SK-N-SH treated with all-trans-retinoic acid at 6 μM for 48 hours (cell line): ENCODE measurements at regions not wholly inside any gene's neighbourhood (a gene's known extent, or its start where the extent isn't known, plus 50 kb on each side); places are given as distances from the start of the nearest gene placed in this dataset.
"Not testable (repeated sequence)": the region's sequence is repeated elsewhere in the genome, so short reads cannot be mapped to it uniquely, and the experiment has no call there.

Experiments used
- ATAC-seq: fragments of 200-7000 bp; cut with Tn5 transposase; 3 replicates; pipeline ENCODE4 v1.9.1; 2020; ENCODE audit warnings: mild to moderate bottlenecking, moderate library complexity
- ARNTL ChIP-seq: fragments of 450-650 bp; formaldehyde crosslinking; IDR thresholded peaks from 2 replicates; pipeline ENCODE4 v1.5.0; 2020; ENCODE audit warnings: low read depth, mild to moderate bottlenecking, moderate library complexity, borderline replicate concordance
- BACH2 ChIP-seq: fragments of 250-450 bp; sonication (Bioruptor Pico); IDR thresholded peaks from 2 replicates; pipeline ENCODE4 v1.9.0; 2021; ENCODE audit warnings: mild to moderate bottlenecking, borderline replicate concordance
- CREB5 ChIP-seq: fragments of 250-450 bp; sonication (Bioruptor Pico); IDR thresholded peaks from 2 replicates; pipeline ENCODE4 v1.5.1; 2020; ENCODE audit warnings: low read depth, mild to moderate bottlenecking, moderate library complexity
- CSDC2 ChIP-seq: fragments of 250-450 bp; sonication (Bioruptor Pico); IDR thresholded peaks from 2 replicates; pipeline ENCODE4 v1.5.0; 2020; ENCODE audit warnings: mild to moderate bottlenecking, moderate library complexity
- CSRNP3 ChIP-seq: fragments of 250-450 bp; sonication (Bioruptor Pico); IDR thresholded peaks from 2 replicates; pipeline ENCODE4 v1.5.1; 2021; ENCODE audit warnings: mild to moderate bottlenecking, moderate library complexity
- ESRRG ChIP-seq: fragments of 250-450 bp; sonication (Bioruptor Pico); IDR thresholded peaks from 2 replicates; pipeline ENCODE4 v1.6.1; 2021; ENCODE audit warnings: mild to moderate bottlenecking
- GLIS3 ChIP-seq: fragments of 250-450 bp; sonication (Bioruptor Pico); IDR thresholded peaks from 2 replicates; pipeline ENCODE4 v1.5.0; 2020; ENCODE audit warnings: mild to moderate bottlenecking, moderate library complexity
- ISL1 ChIP-seq: fragments of 250-450 bp; sonication (Bioruptor Pico); IDR thresholded peaks from 2 replicates; pipeline ENCODE4 v2.1.2; 2022; ENCODE audit warnings: mild to moderate bottlenecking, moderate library complexity
- OSR1 ChIP-seq: fragments of 250-450 bp; sonication (Bioruptor Pico); IDR thresholded peaks from 2 replicates; pipeline ENCODE4 v1.8.0; 2022; ENCODE audit warnings: moderate library complexity, mild to moderate bottlenecking, inconsistent platforms
- PATZ1 ChIP-seq: fragments of 250-450 bp; sonication (Bioruptor Pico); IDR thresholded peaks from 2 replicates; pipeline ENCODE4 v1.8.0; 2020; ENCODE audit warnings: mild to moderate bottlenecking, moderate library complexity, borderline replicate concordance
- POU6F1 ChIP-seq: fragments of 250-450 bp; sonication (Bioruptor Pico); IDR thresholded peaks from 2 replicates; pipeline ENCODE4 v1.8.0; 2021; ENCODE audit warnings: low read depth, mild to moderate bottlenecking, moderate library complexity, borderline replicate concordance
- SNAI2 ChIP-seq: fragments of 250-450 bp; sonication (Bioruptor Pico); IDR thresholded peaks from 2 replicates; pipeline ENCODE4 v1.5.0; 2020; ENCODE audit warnings: mild to moderate bottlenecking, moderate library complexity
- TCF4 ChIP-seq: fragments of 250-450 bp; sonication (Bioruptor Pico); IDR thresholded peaks from 2 replicates; pipeline ENCODE4 v1.8.0; 2021; ENCODE audit warnings: mild to moderate bottlenecking, moderate library complexity, borderline replicate concordance
- TOX ChIP-seq: fragments of 250-450 bp; sonication (Bioruptor Pico); IDR thresholded peaks from 2 replicates; pipeline ENCODE4 v1.8.0; 2021; ENCODE audit warnings: mild to moderate bottlenecking, moderate library complexity, borderline replicate concordance
- ZC3H10 ChIP-seq: fragments of 250-450 bp; sonication (Bioruptor Pico); IDR thresholded peaks from 2 replicates; pipeline ENCODE4 v1.5.1; 2021; ENCODE audit warnings: mild to moderate bottlenecking, moderate library complexity
- ZFP3 ChIP-seq: fragments of 250-450 bp; sonication (Bioruptor Pico); IDR thresholded peaks from 2 replicates; pipeline ENCODE4 v1.5.0; 2020; ENCODE audit warnings: mild to moderate bottlenecking, moderate library complexity
- ZNF70 ChIP-seq: fragments of 450-650 bp; formaldehyde crosslinking; IDR thresholded peaks from 2 replicates; pipeline ENCODE4 v1.5.0; 2020; ENCODE audit warnings: mild to moderate bottlenecking, moderate library complexity
- ZNF8 ChIP-seq: fragments of 450-650 bp; formaldehyde crosslinking; IDR thresholded peaks from 2 replicates; pipeline ENCODE4 v1.5.0; 2020; ENCODE audit warnings: mild to moderate bottlenecking, moderate library complexity

- ATAC-seq, result no peak
- TF ChIP-seq CREB5 (CRISPR knock-in tag) (no peak), ARNTL (CRISPR knock-in tag) (no peak), GLIS3 (CRISPR knock-in tag) (no peak), CSDC2 (CRISPR knock-in tag) (no peak), OSR1 (CRISPR knock-in tag) (no peak), ZC3H10 (CRISPR knock-in tag) (no peak), PATZ1 (CRISPR knock-in tag) (no peak), POU6F1 (CRISPR knock-in tag) (no peak)
Measured at GRCh38 chr12:67788118-67788517, 139.6 kb downstream of the DYRK2 start.

GRCh38 chr12:67789266-67789665, 140.7 kb downstream of the DYRK2 start:
- no peak for ATAC-seq

GRCh38 chr12:67790660-67791059, 142.1 kb downstream of the DYRK2 start:
- no peak for TF ChIP-seq POU6F1 (CRISPR knock-in tag)
- TF ChIP-seq ZC3H10 (CRISPR knock-in tag), result no peak
- TF ChIP-seq TOX, result no peak
- no peak for TF ChIP-seq ZNF70
- TF ChIP-seq ISL1, result no peak
- no peak for TF ChIP-seq PATZ1 (CRISPR knock-in tag)
- no peak for TF ChIP-seq ESRRG (CRISPR knock-in tag)
- no peak for TF ChIP-seq CSDC2 (CRISPR knock-in tag)
- TF ChIP-seq ZNF8 (CRISPR knock-in tag), result no peak
- no peak for TF ChIP-seq OSR1 (CRISPR knock-in tag)
- no peak for ATAC-seq

More at GRCh38 chr12:67789266-67789665, 140.7 kb downstream of the DYRK2 start:
- TF ChIP-seq OSR1 (CRISPR knock-in tag), result no peak
- no peak for TF ChIP-seq ZNF8 (CRISPR knock-in tag)
- TF ChIP-seq CSRNP3 (CRISPR knock-in tag), result no peak
- no peak for TF ChIP-seq ISL1
- TF ChIP-seq CSDC2 (CRISPR knock-in tag), result no peak
- no peak for TF ChIP-seq SNAI2 (CRISPR knock-in tag)
- no peak for TF ChIP-seq TCF4 (CRISPR knock-in tag)
- TF ChIP-seq ZC3H10 (CRISPR knock-in tag), result no peak
- TF ChIP-seq BACH2 (CRISPR knock-in tag), result no peak
- no peak for TF ChIP-seq CREB5 (CRISPR knock-in tag)
- TF ChIP-seq ZFP3, result no peak

GRCh38 chr12:67791362-67791761, 142.8 kb downstream of the DYRK2 start:
- not testable (repeated sequence) for ATAC-seq
